Activated naive CD4-positive, alpha-beta T cell treated with anti-CD3 and anti-CD28 coated beads, Interleukin-2, amount 50 U/mL, for 24 hours (primary cell): ENCODE measurements at regions not wholly inside any gene's neighbourhood (a gene's known extent, or its start where the extent isn't known, plus 50 kb on each side); places are given as distances from the start of the nearest gene placed in this dataset.
"Not testable (repeated sequence)": the region's sequence is repeated elsewhere in the genome, so short reads cannot be mapped to it uniquely, and the experiment has no call there.

ENCODE experiments used
- H3K27ac Mint-ChIP-seq: one replicate; pipeline ENCODE4 v1.8.0; 2021; ENCODE audit warnings: mild to moderate bottlenecking, mixed read lengths
- H3K27me3 Mint-ChIP-seq: one replicate; pipeline ENCODE4 v1.8.0; 2021; ENCODE audit warnings: mixed read lengths
- H3K36me3 Mint-ChIP-seq: one replicate; pipeline ENCODE4 v1.8.0; 2021; ENCODE audit warnings: mixed read lengths
- H3K4me1 Mint-ChIP-seq: one replicate; pipeline ENCODE4 v1.8.0; 2021; ENCODE audit warnings: mixed read lengths
- H3K4me3 Mint-ChIP-seq: one replicate; pipeline ENCODE4 v1.8.0; 2021; ENCODE audit warnings: mild to moderate bottlenecking, mixed read lengths
- H3K9me3 Mint-ChIP-seq: one replicate; pipeline ENCODE4 v1.8.0; 2021; ENCODE audit warnings: mixed read lengths

DNA sequence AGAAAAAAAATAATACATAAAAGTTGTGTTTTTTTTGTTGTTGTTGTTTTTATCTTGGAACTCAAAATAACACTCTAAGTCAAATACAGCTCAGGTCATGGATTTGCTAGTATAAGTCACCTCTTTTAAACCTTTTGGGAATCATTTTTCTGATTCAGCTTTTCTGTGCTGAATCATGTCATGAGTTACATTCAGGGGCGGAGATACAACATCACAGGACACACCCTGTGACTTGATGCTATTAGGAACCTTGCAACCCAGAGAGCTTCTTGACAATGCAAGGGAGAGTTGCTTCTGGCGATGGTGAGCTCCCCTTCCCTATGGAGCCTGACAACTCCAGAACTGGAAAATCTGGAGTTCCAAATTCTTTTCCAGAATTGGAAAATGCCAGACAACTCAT, 358.3 kb upstream of the C16orf82 start:
- no peaks in the 10 kb centered on the region for H3K36me3 Mint-ChIP-seq
- peaks cover 1% of the 10 kb centered on the region for H3K27me3 Mint-ChIP-seq
- no peak overlapping the region for H3K27ac Mint-ChIP-seq
- no peak overlapping the region for H3K4me3 Mint-ChIP-seq
- H3K4me1 Mint-ChIP-seq: no peaks in the 10 kb centered on the region
- no peaks in the 10 kb centered on the region for H3K9me3 Mint-ChIP-seq

DNA sequence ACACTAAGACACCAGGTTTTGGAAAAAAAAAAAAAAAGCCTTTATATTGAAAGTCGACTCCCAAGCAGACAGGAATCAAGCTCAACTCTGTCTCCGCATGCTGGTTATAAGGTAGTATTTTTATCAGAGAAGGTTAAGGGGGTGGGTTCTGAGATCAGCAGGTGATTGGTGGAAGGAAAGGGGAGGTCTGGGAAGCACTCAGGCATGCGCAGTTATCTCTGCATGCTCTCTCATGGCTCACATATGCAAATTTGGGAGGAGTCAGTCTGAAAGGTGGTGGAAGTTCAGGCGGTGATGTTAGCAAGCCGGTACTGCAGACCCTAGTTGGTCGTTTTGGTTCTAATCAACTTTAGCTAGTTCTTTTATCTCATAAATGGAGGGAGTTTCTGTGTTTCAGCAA, 357.6 kb upstream of the C16orf82 start:
- H3K9me3 Mint-ChIP-seq: no peaks in the 10 kb centered on the region
- H3K27me3 Mint-ChIP-seq: peaks cover 1% of the 10 kb centered on the region
- no peaks in the 10 kb centered on the region for H3K4me1 Mint-ChIP-seq
- H3K36me3 Mint-ChIP-seq: no peaks in the 10 kb centered on the region
- H3K27ac Mint-ChIP-seq: no peak overlapping the region
- no peak overlapping the region for H3K4me3 Mint-ChIP-seq

DNA sequence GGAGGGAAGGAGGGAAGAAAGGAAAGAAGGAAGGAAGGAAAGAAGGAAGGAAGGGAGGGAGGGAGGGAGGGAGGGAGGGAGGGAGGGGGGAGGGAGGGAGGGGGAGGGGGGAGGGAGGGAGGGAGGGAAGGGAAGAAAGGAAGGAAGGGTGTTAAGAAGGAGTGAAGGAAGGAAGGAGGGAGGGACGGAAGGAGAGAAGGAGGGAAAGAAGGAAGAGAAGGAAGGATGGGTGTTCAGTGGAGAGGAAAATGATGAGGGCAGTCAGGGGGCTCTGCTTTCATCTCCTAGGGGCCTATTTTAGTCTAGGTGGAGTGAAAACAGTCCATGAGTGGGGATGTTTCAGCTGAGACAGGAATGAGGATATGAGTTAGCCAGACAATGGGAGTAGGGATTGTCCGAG, 357.0 kb upstream of the C16orf82 start:
- H3K9me3 Mint-ChIP-seq: no peaks in the 10 kb centered on the region
- no peak overlapping the region for H3K27ac Mint-ChIP-seq
- peaks cover 1% of the 10 kb centered on the region for H3K27me3 Mint-ChIP-seq
- H3K36me3 Mint-ChIP-seq: no peaks in the 10 kb centered on the region
- H3K4me1 Mint-ChIP-seq: no peaks in the 10 kb centered on the region
- H3K4me3 Mint-ChIP-seq: no peak overlapping the region

DNA sequence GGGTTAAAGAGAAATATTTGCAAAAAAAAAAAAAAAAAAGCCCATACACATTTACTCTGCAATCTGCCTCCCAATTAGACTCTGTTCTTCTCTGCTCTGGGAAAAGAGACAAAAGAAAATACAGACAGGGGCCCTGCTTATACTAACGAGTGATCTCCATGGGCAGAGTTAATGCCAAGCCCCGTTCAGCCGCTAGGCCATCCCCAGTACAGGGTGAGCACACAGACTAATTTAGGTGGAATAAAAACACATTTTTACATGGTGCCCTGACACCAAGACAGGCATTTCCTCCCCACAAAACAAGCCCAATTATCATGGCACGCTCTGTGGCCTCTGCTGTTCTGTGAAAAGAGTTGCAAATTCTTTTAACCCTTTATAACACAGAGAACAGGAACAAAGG, 356.3 kb upstream of the C16orf82 start:
- no peak overlapping the region for H3K27ac Mint-ChIP-seq
- H3K9me3 Mint-ChIP-seq: no peaks in the 10 kb centered on the region
- no peaks in the 10 kb centered on the region for H3K36me3 Mint-ChIP-seq
- H3K4me1 Mint-ChIP-seq: no peaks in the 10 kb centered on the region
- no peak overlapping the region for H3K4me3 Mint-ChIP-seq
- H3K27me3 Mint-ChIP-seq: peaks cover 1% of the 10 kb centered on the region

DNA sequence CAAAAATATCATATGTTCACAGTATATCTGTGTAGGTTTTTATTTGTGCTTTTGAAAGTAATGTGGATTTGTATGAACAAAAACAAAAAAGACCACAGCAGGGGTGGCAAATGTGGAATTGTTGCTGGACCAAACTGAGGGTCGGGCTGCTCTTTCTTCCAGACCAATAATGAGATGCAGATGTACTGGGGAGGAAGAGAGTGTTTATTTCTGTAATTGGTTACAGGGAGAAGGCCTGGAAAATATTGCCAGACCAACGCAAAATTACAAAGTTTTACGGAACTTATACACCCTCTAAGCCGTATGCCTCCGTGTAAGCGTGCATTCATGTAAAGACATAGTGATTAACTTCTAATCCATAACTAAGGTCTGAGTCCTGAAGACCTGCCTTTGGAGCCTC, 353.9 kb upstream of the C16orf82 start:
- Mint-ChIP-seq H3K4me1 (no peaks in the 10 kb centered on the region), H3K27me3 (no peaks in the 10 kb centered on the region), H3K36me3 (no peaks in the 10 kb centered on the region), H3K4me3 (no peak overlapping the region), H3K27ac (no peak overlapping the region), H3K9me3 (no peaks in the 10 kb centered on the region)

DNA sequence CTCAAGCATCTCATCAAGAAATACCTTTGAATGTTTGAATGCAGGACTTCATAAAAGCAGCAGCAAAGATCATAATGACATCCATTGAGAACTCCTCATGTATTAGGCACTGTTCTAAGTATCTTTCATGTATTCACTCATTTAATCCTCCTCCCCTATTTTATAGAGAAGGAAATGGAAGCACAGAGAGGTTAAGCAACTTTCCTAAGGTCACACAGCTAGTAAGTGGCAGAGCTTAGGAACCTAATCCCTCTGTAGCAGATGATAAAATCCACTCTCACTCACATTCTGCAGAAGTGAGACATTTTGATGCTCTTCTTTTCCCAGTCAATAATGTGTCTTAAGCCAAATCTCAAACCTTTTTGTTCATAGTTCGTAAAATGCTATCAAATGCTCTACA, 350.8 kb upstream of the C16orf82 start:
- no peaks in the 10 kb centered on the region for H3K27me3 Mint-ChIP-seq
- H3K4me1 Mint-ChIP-seq: no peaks in the 10 kb centered on the region
- no peak overlapping the region for H3K27ac Mint-ChIP-seq
- H3K9me3 Mint-ChIP-seq: no peaks in the 10 kb centered on the region
- H3K4me3 Mint-ChIP-seq: no peak overlapping the region
- H3K36me3 Mint-ChIP-seq: no peaks in the 10 kb centered on the region

DNA sequence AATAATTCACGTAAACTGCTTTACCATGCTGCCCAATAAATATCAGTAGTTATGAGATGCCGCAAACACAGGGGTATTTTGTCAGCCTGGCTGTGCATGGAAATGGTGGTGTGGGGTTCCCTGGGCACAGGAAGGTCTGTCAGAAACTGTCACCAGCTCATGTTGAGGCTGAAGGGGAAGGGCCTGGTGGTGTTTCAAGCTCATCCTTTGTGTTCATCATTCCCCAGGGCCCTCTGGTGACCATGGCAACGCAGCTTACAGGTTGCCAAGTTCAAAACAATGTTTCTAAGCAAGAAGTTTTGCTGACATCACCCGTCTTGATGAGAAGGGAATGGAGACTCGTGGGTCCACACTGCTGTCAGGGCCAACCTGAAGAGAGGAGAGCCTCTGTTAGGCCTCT, 348.9 kb upstream of the C16orf82 start:
- H3K27ac Mint-ChIP-seq: no peak overlapping the region
- no peaks in the 10 kb centered on the region for H3K4me1 Mint-ChIP-seq
- no peaks in the 10 kb centered on the region for H3K27me3 Mint-ChIP-seq
- H3K4me3 Mint-ChIP-seq: no peak overlapping the region
- H3K36me3 Mint-ChIP-seq: no peaks in the 10 kb centered on the region
- H3K9me3 Mint-ChIP-seq: no peaks in the 10 kb centered on the region

DNA sequence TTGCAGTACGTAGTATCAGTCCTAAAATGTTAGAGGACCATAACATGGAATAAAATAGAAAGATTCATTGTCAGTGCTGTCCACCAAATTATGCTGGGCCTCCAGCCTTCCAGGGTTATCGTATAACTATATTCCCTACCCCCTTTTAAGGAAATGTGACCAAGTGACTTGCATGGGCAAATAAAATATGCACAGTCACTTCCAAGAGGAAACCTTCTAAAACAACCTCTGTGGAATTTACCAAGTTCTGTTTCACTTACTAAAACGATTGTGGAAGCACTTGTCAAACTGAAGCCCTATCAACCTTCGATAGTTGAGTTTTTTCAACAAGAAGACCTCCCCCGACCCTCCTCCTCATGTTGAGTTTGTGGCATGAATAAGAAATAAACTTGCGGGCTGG, 345.4 kb upstream of the C16orf82 start:
- Mint-ChIP-seq H3K27ac (no peak overlapping the region), H3K4me3 (no peak overlapping the region), H3K9me3 (no peaks in the 10 kb centered on the region), H3K27me3 (no peaks in the 10 kb centered on the region), H3K4me1 (no peaks in the 10 kb centered on the region), H3K36me3 (no peaks in the 10 kb centered on the region)

DNA sequence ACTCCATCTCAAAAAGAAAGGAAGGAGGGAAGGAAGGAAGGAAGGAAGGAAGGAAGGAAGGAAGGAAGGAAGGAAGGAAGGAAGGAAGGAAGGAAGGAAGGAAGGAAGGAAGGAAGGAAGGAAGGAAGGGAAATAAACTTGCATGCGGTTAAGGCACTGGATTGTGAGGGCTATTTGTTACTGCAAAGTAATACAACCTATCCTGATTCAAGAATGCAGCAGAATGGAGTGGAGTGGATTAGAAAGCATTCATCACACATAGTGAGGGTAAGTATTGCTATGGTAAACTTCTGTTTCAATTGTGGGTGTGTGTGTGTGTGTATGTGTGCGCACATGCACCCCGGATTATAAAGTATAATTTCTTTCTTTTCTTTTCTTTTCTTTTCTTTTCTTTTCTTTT, 344.8 kb upstream of the C16orf82 start:
- H3K27ac Mint-ChIP-seq, H3K36me3 Mint-ChIP-seq, H3K27me3 Mint-ChIP-seq, H3K4me3 Mint-ChIP-seq, H3K9me3 Mint-ChIP-seq, H3K4me1 Mint-ChIP-seq: not testable (repeated sequence)

DNA sequence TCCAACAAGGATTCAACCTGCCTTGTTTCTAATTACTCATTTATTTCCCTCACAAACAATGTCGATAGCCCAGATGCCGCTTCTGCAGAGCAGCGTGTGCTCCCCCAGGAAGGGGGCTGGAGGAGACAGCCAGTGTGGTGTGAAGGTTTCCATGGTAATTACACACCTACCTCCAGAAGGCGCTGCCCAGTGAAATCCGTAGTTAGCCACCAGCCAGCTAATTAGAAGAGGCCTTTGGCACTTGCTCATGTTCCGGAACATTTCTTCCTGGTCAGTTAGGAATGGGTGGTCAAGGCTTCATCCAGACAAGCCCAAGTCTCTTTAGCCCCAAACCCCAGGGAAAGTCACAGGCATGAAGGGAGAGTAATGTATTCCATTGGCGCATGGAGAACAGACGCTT, 342.5 kb upstream of the C16orf82 start:
- no peak overlapping the region for H3K27ac Mint-ChIP-seq
- no peak overlapping the region for H3K4me3 Mint-ChIP-seq
- H3K4me1 Mint-ChIP-seq: no peaks in the 10 kb centered on the region
- peaks cover 2% of the 10 kb centered on the region for H3K27me3 Mint-ChIP-seq
- no peaks in the 10 kb centered on the region for H3K9me3 Mint-ChIP-seq
- H3K36me3 Mint-ChIP-seq: no peaks in the 10 kb centered on the region

DNA sequence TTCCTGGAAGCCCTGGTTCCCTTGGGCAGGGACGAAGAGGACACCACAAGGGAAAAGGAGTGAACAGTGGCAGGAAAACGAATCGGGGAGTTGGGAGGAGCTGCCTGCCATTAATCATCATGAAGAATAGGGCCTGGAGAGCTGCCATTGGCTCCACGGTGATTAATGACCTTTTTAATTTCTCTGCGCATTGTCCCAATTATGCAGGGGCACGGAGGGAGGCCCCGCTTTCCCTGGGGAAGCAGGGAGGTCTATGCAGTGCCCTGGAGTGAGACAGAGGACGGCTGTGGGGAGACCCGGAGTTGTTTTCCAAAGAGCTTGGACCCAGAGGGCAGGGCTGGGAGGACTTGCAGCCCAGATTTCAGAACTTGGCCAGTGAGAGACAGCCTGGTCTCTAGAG, 338.9 kb upstream of the C16orf82 start:
- Mint-ChIP-seq H3K36me3 (no peaks in the 10 kb centered on the region), H3K27me3 (peaks cover 2% of the 10 kb centered on the region), H3K4me3 (no peak overlapping the region), H3K4me1 (no peaks in the 10 kb centered on the region), H3K27ac (no peak overlapping the region), H3K9me3 (no peaks in the 10 kb centered on the region)

DNA sequence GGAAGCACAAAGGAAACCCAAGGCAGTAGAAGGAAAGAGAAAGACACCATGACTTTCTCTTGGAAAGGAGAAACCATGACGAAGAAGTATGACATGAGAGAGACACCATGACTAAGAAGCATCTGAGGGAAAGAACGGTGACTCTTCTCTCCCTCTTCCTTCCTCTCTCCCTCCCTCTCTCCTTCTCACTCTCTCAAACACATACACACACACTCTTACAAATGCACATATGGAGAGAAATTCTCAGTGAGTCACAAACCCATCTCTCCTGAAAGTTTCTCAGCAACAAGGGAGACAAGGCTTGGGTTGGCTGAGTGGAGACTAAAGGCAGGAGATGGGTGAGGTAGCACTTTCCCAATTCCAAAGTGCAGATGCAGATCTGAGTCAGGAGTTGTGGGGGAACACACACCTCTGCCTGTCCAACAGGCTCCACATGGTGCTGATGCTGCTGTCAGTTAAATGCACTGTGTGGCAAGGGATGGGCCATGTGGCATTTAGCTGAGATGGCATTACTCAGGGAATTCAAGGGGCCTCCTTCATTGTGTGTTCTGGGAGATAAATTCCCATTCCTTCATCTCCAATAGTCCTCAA, 336.7 kb upstream of the C16orf82 start:
- no peaks in the 10 kb centered on the region for H3K9me3 Mint-ChIP-seq
- no peaks in the 10 kb centered on the region for H3K36me3 Mint-ChIP-seq

DNA sequence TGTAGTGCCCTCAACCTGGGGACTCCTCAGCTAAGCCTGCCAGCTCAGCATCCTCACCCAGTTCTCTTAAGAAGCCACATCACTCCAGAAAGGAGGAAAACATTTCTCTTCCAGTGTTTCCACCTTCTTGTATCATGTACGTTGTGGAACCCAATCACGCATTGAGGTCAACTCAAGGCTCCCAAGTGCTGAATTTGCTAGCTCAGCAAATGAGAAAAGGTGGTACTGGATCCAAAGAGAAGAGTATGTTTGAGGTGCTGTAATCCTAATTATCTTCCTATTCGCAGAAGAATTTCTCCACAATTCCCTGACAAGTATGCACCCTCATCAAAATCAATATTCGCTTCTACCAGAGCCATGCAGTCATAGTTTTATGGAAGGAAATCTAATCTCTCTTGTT, 335.0 kb upstream of the C16orf82 start:
- no peak overlapping the region for H3K27ac Mint-ChIP-seq
- H3K9me3 Mint-ChIP-seq: no peaks in the 10 kb centered on the region

More for the DNA sequence above, 336.7 kb upstream of the C16orf82 start:
- no peak overlapping the region for H3K27ac Mint-ChIP-seq
- no peaks in the 10 kb centered on the region for H3K4me1 Mint-ChIP-seq
- H3K27me3 Mint-ChIP-seq: peaks cover 2% of the 10 kb centered on the region
- no peak overlapping the region for H3K4me3 Mint-ChIP-seq

DNA sequence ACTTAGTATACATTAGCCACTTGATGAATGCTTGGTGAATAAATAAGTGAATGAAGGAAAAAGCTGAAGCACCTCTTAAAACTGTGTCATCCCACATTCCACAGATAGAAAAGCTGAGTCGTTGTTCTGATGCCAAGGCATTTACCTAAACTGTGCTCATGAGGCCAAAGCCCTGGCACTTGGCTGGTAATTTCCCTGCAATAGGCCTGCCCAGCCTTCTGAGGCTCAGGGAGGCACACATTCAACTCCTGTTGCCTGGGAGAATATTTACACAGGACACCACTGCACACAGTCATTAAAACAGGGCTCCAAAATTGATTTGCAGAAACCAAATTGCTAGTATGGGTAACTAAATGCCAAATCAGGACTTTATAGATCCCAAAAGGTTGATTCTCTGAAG, 333.0 kb upstream of the C16orf82 start:
- H3K4me3 Mint-ChIP-seq: no peak overlapping the region
- H3K27me3 Mint-ChIP-seq: peaks cover 2% of the 10 kb centered on the region
- H3K4me1 Mint-ChIP-seq: no peaks in the 10 kb centered on the region
- no peaks in the 10 kb centered on the region for H3K36me3 Mint-ChIP-seq
- H3K9me3 Mint-ChIP-seq: no peaks in the 10 kb centered on the region
- no peak overlapping the region for H3K27ac Mint-ChIP-seq

More for the DNA sequence above, 335.0 kb upstream of the C16orf82 start:
- Mint-ChIP-seq H3K36me3 (no peaks in the 10 kb centered on the region), H3K4me3 (no peak overlapping the region), H3K4me1 (no peaks in the 10 kb centered on the region), H3K27me3 (peaks cover 4% of the 10 kb centered on the region)

DNA sequence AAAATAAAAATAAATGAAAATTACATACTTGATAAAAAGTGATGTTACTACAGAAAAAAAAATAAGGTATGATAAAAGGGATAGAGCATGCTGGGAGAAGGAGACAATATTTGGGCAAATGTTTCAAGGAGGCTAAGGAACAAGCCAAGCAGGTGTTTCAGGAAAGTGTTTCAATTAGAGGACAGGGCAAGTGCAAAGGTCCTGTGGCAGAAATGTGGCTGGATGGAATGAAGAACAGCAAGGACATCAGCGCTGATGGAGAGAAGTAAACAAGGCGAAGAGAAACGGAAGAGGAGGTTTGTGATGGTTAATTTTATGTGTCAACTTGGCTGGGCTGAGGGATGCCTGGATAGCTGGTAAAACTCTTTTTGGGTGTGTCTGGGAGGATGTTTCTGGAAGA, 331.2 kb upstream of the C16orf82 start:
- Mint-ChIP-seq H3K4me3 (no peak overlapping the region), H3K9me3 (no peaks in the 10 kb centered on the region), H3K27ac (no peak overlapping the region), H3K27me3 (peaks cover 2% of the 10 kb centered on the region), H3K4me1 (no peaks in the 10 kb centered on the region), H3K36me3 (no peaks in the 10 kb centered on the region)

DNA sequence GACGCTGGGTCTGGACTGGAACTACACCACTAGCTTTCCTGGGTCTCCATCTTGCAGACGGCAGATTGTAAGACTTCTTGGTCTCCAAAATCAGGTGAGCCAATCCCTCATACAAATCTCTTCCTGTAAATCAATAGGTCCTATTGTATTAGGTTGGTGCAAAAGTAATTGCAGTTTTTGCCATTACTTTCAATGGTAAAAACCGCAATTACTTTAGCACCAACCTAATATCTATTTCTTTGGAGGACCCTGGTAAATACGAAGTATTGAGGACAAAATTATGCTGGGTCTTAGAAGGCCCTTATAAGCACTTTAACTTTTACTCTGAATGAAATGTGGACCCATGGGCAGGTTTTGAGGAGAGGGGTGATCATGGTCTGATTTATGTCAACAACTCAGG, 330.6 kb upstream of the C16orf82 start:
- H3K27ac Mint-ChIP-seq: no peak overlapping the region
- no peaks in the 10 kb centered on the region for H3K36me3 Mint-ChIP-seq
- H3K4me3 Mint-ChIP-seq: no peak overlapping the region
- H3K9me3 Mint-ChIP-seq: no peaks in the 10 kb centered on the region
- H3K27me3 Mint-ChIP-seq: peaks cover 2% of the 10 kb centered on the region
- H3K4me1 Mint-ChIP-seq: no peaks in the 10 kb centered on the region

DNA sequence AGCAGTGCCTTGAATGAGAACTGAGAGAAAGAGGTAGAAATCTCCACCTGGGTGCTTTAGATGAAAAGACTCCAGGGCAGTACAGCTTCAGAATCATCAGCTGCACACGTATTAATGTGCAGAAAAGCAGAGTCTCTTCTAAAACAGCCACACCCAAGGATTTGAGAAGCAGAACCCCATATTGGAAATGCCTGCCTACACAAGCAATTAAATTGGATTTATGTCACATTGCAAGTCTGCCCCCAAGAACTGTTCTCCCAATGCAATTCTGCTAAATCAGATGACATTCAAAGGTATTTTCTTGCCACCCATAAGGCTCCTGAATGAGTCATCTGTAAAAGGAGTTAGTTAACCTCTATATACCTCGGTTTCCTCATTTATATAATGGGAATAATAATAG, 326.0 kb upstream of the C16orf82 start:
- H3K4me1 Mint-ChIP-seq: no peaks in the 10 kb centered on the region
- no peak overlapping the region for H3K4me3 Mint-ChIP-seq
- peaks cover 1% of the 10 kb centered on the region for H3K27me3 Mint-ChIP-seq
- no peaks in the 10 kb centered on the region for H3K36me3 Mint-ChIP-seq
- H3K27ac Mint-ChIP-seq: no peak overlapping the region
- H3K9me3 Mint-ChIP-seq: no peaks in the 10 kb centered on the region
